HG03558 (cell line): ENCODE measurements at regions not wholly inside any gene's neighbourhood (a gene's known extent, or its start where the extent isn't known, plus 50 kb on each side); places are given as distances from the start of the nearest gene placed in this dataset.

Experiments
- ATAC-seq: cut with Tn5 transposase; IDR thresholded peaks from one replicate; pipeline ENCODE4 v1.9.1; 2021; ENCODE audit warnings: moderate number of reproducible peaks; ENCODE audit not compliant: unreplicated experiment; ENCODE audit errors: extremely low read depth

GRCh38 chr22:48588151-48588877 lies 1239.4 kb downstream of the BRD1 start:
- no peak for ATAC-seq

GRCh38 chr22:48587236-48587865 lies 1240.3 kb downstream of the BRD1 start:
- ATAC-seq, result no peak

GRCh38 chr22:48586799-48587185 lies 1240.9 kb downstream of the BRD1 start:
- ATAC-seq, result no peak

GRCh38 chr22:48585916-48586798 lies 1241.5 kb downstream of the BRD1 start:
- no peak for ATAC-seq

- ATAC-seq, result no peak
Measured at GRCh38 chr22:48584170-48584569, 1243.5 kb downstream of the BRD1 start.

GRCh38 chr22:48581796-48582469 lies 1245.7 kb downstream of the BRD1 start:
- no peak for ATAC-seq

- ATAC-seq, result no peak
Measured at GRCh38 chr22:48581205-48581766, 1246.4 kb downstream of the BRD1 start.

DNA sequence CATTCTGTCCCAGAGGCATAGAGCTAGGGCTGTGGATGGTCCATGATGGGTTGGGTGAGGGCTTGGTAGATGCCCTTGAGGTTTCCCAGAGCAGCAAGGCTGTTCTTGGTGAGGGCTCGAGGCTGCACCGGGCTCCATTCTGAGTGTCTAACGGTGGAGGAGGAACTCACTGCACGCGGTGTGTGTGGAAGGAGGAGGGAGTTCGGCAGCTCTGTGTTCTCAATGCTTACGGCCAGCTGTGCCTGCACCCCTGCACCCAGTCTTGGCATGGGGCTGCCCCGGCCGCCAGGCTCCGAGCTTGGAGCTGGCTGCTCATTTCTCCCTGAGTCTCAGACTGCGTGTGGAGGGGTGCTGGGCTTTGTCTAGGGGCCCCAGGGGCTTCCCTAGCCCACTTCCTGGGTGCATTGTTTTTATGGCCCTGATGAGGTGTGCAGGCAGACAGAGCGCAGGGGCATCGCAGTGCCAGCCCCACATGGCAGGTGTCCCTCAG lies 1247.1 kb downstream of the BRD1 start:
- ATAC-seq, result no peak

- no peak for ATAC-seq
Measured at GRCh38 chr22:48579928-48580309, 1247.8 kb downstream of the BRD1 start.

DNA sequence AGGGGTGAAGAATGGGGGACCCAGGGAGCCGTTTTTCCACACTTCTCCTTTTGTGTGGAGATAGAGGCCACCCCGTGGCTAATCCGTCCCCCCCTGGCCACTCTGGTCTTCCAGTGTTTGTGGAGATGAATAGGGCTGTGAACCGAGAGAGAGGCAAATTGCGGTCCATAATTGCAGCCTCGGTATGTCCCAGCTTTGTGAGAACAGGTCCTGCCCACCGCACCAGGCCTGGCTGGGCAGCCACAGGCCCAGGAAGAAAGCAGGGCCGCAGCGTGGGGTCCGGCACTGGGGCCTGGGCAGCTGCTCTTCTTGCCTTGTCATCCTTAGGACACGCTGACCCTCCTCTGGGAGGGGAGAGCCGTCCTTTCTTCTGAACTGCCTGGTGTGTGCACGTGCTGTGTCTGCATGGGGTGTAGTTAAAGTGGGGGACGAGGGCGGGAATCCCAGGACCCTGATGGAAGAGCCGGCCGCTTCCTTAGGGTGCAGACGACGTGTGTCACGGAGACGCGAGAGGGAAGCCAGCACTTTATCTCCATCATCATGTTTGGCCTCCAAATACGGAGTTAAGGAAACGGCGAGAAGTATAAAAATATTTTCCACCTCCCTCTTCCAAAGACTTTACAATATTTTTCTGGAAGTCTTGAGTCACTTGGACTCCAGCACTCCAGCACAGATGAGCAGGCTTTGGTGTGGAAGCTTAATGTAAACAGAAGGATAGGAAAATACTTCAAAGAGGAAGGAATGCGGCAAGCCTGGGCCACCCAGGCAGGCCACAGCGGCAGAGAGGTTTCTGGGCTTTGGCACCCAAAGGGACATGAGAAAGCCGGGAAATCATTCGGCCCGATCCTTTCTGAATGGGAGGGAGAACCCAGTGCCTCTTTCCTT lies 1248.4 kb downstream of the BRD1 start:
- no peak for ATAC-seq

DNA sequence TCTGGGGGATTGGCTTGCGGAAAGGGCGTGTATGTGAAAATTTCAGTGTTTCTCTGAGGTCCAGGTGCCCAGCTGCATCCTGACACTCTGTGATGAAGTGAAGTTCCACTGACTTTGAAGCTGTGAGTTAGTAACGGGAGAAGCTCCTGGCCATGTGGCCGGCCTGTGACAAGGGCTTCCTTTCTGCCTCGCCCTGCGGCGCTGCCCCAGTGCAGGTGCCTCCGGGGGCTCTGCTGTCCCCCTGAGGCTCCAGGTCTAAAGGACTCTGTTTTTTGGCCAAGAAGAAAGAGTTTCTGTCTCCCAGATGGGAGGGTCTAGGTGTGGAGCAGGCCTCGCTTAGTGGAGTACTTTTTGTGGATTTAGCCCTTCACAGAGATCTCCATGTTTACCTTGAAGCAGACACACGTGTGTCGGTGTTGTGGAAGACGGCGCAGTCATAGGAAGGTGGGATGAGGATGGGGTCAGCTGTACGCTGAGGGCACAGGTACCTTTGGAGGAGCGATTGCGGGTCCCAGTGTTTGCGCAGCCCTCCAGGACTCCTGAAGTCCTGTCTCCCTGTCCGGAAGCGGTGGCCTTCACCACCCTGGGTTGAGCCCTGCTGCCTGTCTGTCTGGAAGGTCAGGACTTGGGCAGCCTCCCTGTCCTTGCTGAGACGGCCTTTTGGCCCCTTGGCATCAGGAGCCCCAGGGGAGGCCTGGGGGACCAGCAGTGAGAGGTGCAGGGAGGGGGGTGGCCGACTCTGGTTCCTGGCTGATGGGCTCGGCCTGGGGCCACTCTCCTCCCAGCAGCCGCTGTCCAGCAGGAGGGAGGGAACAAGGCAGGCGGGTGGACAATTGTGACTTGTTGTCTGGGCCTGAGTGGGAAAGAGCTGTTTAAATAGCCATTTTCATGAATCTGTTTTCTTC lies 1249.3 kb downstream of the BRD1 start:
- no peak for ATAC-seq

DNA sequence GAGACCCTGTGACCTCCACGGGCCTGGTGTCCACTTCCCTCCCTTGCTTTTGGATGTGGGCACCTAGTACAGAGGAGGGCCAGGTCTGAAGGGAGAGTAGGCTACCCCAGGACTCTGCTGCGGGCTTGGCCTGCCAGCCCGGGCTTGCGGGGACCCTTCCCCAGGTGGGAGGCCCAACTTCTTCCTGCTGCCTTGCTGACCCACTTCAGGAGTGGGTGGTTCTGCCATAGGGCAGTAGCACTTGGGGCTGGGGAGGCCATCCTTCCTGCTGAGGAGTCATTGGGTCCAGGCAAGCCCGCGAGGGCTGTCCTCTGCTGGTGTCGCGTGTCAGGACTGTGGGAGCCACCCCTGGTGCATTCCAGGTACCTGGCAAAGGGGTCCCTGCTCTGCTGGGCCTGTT lies 1250.0 kb downstream of the BRD1 start:
- ATAC-seq, result no peak

DNA sequence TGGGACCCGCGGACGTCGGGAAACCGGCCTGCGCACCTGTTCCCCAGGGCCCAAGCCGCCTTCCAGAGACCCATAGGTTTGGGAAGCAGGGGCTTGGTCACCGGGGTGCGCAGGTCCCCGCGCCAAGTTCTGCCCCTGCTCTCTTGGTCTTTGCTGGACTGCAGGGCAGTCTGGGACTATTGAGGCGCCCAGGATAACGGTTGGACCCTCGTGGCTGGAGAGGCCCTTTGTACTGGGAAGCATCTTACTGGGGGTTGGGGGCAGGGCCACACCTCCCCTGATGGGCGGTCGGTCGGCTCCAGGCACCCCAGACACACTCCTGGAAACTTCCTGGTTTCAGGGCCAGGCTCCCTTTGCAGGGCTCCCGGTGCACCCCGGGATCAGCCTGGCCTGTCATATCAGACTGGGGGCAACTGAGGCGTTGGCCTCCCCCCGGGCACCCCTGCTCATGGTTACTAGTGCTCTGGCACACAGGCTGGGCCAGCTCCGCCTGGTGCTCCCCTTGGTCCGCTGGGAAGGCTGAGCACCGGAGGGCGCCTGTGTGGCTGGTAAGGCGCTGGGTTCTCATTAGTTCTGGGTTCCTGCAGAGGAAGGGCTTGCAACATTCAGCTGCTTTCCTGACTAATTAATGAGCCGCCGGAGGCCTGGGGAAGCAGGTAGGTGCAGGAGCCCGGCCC lies 1250.5 kb downstream of the BRD1 start:
- no peak for ATAC-seq

GRCh38 chr22:48576333-48577013 lies 1251.2 kb downstream of the BRD1 start:
- ATAC-seq, result no peak

DNA sequence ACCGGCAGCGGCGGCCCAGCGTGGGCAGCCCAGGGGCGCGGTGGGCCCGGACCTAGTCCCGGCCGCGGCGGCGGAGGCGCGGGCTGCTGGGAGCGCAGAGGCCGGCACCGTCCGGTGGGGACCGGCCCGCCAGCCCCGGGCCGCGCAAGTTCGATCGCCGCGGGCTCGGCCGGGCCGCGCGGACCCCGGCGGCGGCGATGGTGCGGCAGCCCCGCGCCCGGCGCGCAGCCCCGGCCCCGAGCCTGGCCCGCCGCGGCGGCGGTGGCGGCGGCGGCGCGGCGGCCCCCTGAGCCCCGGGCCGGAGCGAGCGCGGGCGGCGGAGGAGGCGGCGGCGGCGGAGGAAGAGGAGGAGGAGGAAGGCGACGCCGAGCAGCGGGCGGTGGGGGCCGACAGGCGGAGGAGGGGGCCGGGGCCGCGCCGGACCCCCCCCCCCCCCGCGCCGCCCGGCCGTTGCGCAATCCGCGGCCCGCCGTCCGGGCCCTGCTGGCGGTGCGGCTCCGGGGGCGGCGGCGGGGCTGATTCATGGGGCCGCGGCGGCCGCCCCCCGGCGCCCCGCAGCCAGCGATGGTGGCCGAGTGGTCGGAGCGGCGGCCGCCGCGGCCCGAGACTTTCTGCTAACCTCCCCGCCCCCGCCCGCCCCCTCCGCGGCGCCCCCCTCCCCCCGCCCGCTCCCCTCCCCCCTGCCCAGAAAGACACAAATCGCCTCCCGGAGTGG lies 1251.9 kb downstream of the BRD1 start:
- no peak for ATAC-seq

- no peak for ATAC-seq
Measured at GRCh38 chr22:48574776-48575617, 1252.7 kb downstream of the BRD1 start.
